HEK293 (cell line): ENCODE measurements at regions not wholly inside any gene's neighbourhood (a gene's known extent, or its start where the extent isn't known, plus 50 kb on each side); places are given as distances from the start of the nearest gene placed in this dataset.

ENCODE experiments used
- CTCF ChIA-PET: fragments of 350-600 bp; formaldehyde crosslinking; extraction: SDS; loops from one replicate; lab custom pipeline; 2021; ENCODE audit warnings: antibody characterized with exemption; lab: Yijun Ruan, JAX
- POLR2A ChIA-PET: fragments of 300-600 bp; formaldehyde crosslinking; extraction: SDS; loops from one replicate; lab custom pipeline; 2020; ENCODE audit warnings: antibody characterized with exemption, inconsistent platforms; lab: Yijun Ruan, JAX
- H3K27ac ChIP-seq: fragments of 200-500 bp; sonication (Bioruptor generic); 2 replicates; pipeline ENCODE4 v1.5.1; 2014; ENCODE audit warnings: low read depth, low read length, control low read depth, inconsistent platforms; ENCODE audit errors: extremely low read depth
- H3K36me3 ChIP-seq, 2 experiments: fragments of 200-500 bp in 1 of 2; sonication (Bioruptor generic) in 1 of 2; 1 replicate in 1 of 2; 2 replicates in 1 of 2; pipeline ENCODE4 v1.5.1; 2014 to 2017; ENCODE audit warnings: inconsistent platforms in 2 of 2, low read length in 2 of 2; ENCODE audit not compliant: control insufficient read depth in 2 of 2, insufficient read depth in 1 of 2
- H3K4me1 ChIP-seq: fragments of 200-500 bp; sonication (Bioruptor generic); 2 replicates; pipeline ENCODE4 v1.5.1; 2014; ENCODE audit warnings: mild to moderate bottlenecking, low read length, inconsistent platforms; ENCODE audit not compliant: control insufficient read depth, insufficient read depth
- H3K4me3 ChIP-seq: 2 replicates; pipeline ENCODE4 v1.5.1; 2011; ENCODE audit warnings: low read depth, mild to moderate bottlenecking, control low read depth, low read length, moderate library complexity
- H3K9me3 ChIP-seq: fragments of 200-500 bp; sonication (Bioruptor generic); 2 replicates; pipeline ENCODE4 v1.5.1; 2014; ENCODE audit warnings: low read depth, low read length, inconsistent platforms; ENCODE audit not compliant: control insufficient read depth, insufficient read depth
- FEZF1 ChIP-seq: fragments of 450-650 bp; formaldehyde crosslinking; IDR thresholded peaks from 2 replicates; pipeline ENCODE4 v1.5.1; 2016; ENCODE audit warnings: missing biosample characterization, missing genetic modification characterization
- KLF16 ChIP-seq: fragments of 450-650 bp; formaldehyde crosslinking; IDR thresholded peaks from 2 replicates; pipeline ENCODE4 v1.5.1; 2017; ENCODE audit warnings: missing biosample characterization, missing genetic modification characterization
- MEIS1 ChIP-seq: sonication (generic); formaldehyde crosslinking; IDR thresholded peaks from 2 replicates; pipeline ENCODE4 v1.8.1; 2022; ENCODE audit warnings: missing genetic modification reagents, mild to moderate bottlenecking, borderline replicate concordance
- PRDM1 ChIP-seq: fragments of 450-650 bp; formaldehyde crosslinking; IDR thresholded peaks from 2 replicates; pipeline ENCODE4; 2016; ENCODE audit warnings: missing biosample characterization, missing genetic modification characterization
- RBAK ChIP-seq: fragments of 450-650 bp; formaldehyde crosslinking; IDR thresholded peaks from 2 replicates; pipeline ENCODE4 v1.5.1; 2016; ENCODE audit warnings: missing biosample characterization, missing genetic modification characterization
- SCRT1 ChIP-seq: fragments of 450-650 bp; formaldehyde crosslinking; IDR thresholded peaks from 2 replicates; pipeline ENCODE4 v1.5.1; 2016; ENCODE audit warnings: missing biosample characterization, missing genetic modification characterization, borderline replicate concordance
- SCRT2 ChIP-seq: fragments of 450-650 bp; formaldehyde crosslinking; IDR thresholded peaks from 2 replicates; pipeline ENCODE4 v1.5.1; 2016; ENCODE audit warnings: missing biosample characterization, missing genetic modification characterization
- ZEB2 ChIP-seq: fragments of 450-650 bp; formaldehyde crosslinking; IDR thresholded peaks from 2 replicates; pipeline ENCODE4 v1.5.1; 2016; ENCODE audit warnings: missing biosample characterization, missing genetic modification characterization
- ZFP3 ChIP-seq: fragments of 450-650 bp; formaldehyde crosslinking; IDR thresholded peaks from 2 replicates; pipeline ENCODE4 v1.5.1; 2016; ENCODE audit warnings: low read depth, missing biosample characterization, missing genetic modification characterization
- ZNF223 ChIP-seq: fragments of 450-650 bp; formaldehyde crosslinking; IDR thresholded peaks from 2 replicates; pipeline ENCODE4 v1.5.1; 2016; ENCODE audit warnings: missing biosample characterization, missing genetic modification characterization
- ZNF37A ChIP-seq: fragments of 450-650 bp; IDR thresholded peaks from 2 replicates; pipeline ENCODE4 v1.5.1; 2018; ENCODE audit warnings: missing biosample characterization, missing genetic modification characterization
- ZNF514 ChIP-seq: fragments of 450-650 bp; formaldehyde crosslinking; IDR thresholded peaks from 2 replicates; pipeline ENCODE4 v1.5.1; 2016; ENCODE audit warnings: missing biosample characterization, missing genetic modification characterization
- ZNF548 ChIP-seq: fragments of 450-650 bp; formaldehyde crosslinking; IDR thresholded peaks from 2 replicates; pipeline ENCODE4 v1.5.1; 2016; ENCODE audit warnings: missing biosample characterization, missing genetic modification characterization
- ZNF610 ChIP-seq: fragments of 450-650 bp; formaldehyde crosslinking; IDR thresholded peaks from 2 replicates; pipeline ENCODE4 v1.5.1; 2016; ENCODE audit warnings: missing biosample characterization, missing genetic modification characterization, borderline replicate concordance
- ZNF624 ChIP-seq: fragments of 450-650 bp; formaldehyde crosslinking; IDR thresholded peaks from 2 replicates; pipeline ENCODE4 v1.5.1; 2017; ENCODE audit warnings: missing biosample characterization, missing genetic modification characterization
- ZNF677 ChIP-seq: fragments of 450-650 bp; IDR thresholded peaks from 2 replicates; pipeline ENCODE4 v1.5.0; 2018; ENCODE audit warnings: missing biosample characterization, mild to moderate bottlenecking, missing genetic modification characterization, moderate library complexity
- ZNF747 ChIP-seq: fragments of 450-650 bp; formaldehyde crosslinking; IDR thresholded peaks from 2 replicates; pipeline ENCODE4 v1.5.1; 2016; ENCODE audit warnings: missing biosample characterization, missing genetic modification characterization
- ZNF76 ChIP-seq: fragments of 450-650 bp; formaldehyde crosslinking; IDR thresholded peaks from 2 replicates; pipeline ENCODE4; 2016; ENCODE audit warnings: low read depth, missing biosample characterization, missing genetic modification characterization, borderline replicate concordance
- ZSCAN16 ChIP-seq: fragments of 450-650 bp; formaldehyde crosslinking; IDR thresholded peaks from 2 replicates; pipeline ENCODE4 v1.5.1; 2016; ENCODE audit warnings: missing biosample characterization, missing genetic modification characterization
- ZSCAN23 ChIP-seq: fragments of 450-650 bp; formaldehyde crosslinking; IDR thresholded peaks from 2 replicates; pipeline ENCODE4 v1.5.1; 2016; ENCODE audit warnings: missing biosample characterization, missing genetic modification characterization
- TF ChIP-seq, protein P1 (sequence below): fragments of 450-650 bp; formaldehyde crosslinking; IDR thresholded peaks from 2 replicates; pipeline ENCODE4 v1.5.1; 2017; ENCODE audit warnings: missing biosample characterization, missing genetic modification characterization
- TF ChIP-seq, protein P2 (sequence below): fragments of 450-650 bp; formaldehyde crosslinking; IDR thresholded peaks from 2 replicates; pipeline ENCODE4 v1.5.1; 2016; ENCODE audit warnings: missing biosample characterization, missing genetic modification characterization
- TF ChIP-seq, protein P3 (sequence below): fragments of 450-650 bp; formaldehyde crosslinking; IDR thresholded peaks from 2 replicates; pipeline ENCODE4 v1.5.1; 2016; ENCODE audit warnings: missing biosample characterization, missing genetic modification characterization
- TF ChIP-seq, protein P4 (sequence below): fragments of 450-650 bp; formaldehyde crosslinking; IDR thresholded peaks from 2 replicates; pipeline ENCODE4 v1.5.1; 2016; ENCODE audit warnings: missing biosample characterization, missing genetic modification characterization
- TF ChIP-seq, protein P5 (sequence below): fragments of 450-650 bp; formaldehyde crosslinking; IDR thresholded peaks from 2 replicates; pipeline ENCODE4 v1.5.1; 2016; ENCODE audit warnings: missing biosample characterization, missing genetic modification characterization
- TF ChIP-seq, protein P6 (sequence below): fragments of 450-650 bp; formaldehyde crosslinking; IDR thresholded peaks from 2 replicates; pipeline ENCODE4 v1.5.1; 2017; ENCODE audit warnings: missing biosample characterization, missing genetic modification characterization

DNA sequence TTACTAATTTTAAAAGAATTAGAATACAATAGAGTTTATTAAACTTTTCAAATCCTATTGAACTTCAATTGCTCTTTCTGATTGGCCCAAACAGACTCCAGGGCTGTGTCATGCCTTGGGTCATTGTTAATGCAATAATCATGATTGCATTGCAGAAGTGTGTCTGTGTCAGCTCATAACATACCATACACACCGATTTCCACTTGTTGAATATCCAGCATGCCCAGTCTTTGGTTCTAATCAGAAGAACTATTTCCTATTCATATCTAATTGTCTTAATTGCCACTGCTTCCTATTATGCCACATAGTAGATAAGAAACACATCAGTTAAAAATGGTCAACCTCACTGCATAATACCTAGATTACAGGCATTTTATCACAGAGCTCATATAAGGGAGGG, 106.1 kb upstream of the JAG1 start:
- Histone ChIP-seq H3K4me1 (no peaks in the 10 kb centered on the region), H3K36me3 (no peaks in the 10 kb centered on the region), H3K9me3 (no peaks in the 10 kb centered on the region), H3K4me3 (no peak overlapping the region), H3K27ac (no peak overlapping the region)
- POLR2A ChIA-PET = interaction anchor here (0.6 kb wide), 1 partner anchor 114 kb away, joined by 3 read pairs; no protein-coding TSS in a partner anchor
- CTCF ChIA-PET = interaction anchor here (0.7 kb wide), 1 partner anchor 1000 kb away, joined by 4 read pairs; no protein-coding TSS in a partner anchor
- peak; percentile 62 for TF ChIP-seq SCRT2
- TF ChIP-seq, protein P1, sequence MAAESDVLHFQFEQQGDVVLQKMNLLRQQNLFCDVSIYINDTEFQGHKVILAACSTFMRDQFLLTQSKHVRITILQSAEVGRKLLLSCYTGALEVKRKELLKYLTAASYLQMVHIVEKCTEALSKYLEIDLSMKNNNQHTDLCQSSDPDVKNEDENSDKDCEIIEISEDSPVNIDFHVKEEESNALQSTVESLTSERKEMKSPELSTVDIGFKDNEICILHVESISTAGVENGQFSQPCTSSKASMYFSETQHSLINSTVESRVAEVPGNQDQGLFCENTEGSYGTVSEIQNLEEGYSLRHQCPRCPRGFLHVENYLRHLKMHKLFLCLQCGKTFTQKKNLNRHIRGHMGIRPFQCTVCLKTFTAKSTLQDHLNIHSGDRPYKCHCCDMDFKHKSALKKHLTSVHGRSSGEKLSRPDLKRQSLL (tag by site-specific recombination) = no peak
- TF ChIP-seq, protein P2, sequence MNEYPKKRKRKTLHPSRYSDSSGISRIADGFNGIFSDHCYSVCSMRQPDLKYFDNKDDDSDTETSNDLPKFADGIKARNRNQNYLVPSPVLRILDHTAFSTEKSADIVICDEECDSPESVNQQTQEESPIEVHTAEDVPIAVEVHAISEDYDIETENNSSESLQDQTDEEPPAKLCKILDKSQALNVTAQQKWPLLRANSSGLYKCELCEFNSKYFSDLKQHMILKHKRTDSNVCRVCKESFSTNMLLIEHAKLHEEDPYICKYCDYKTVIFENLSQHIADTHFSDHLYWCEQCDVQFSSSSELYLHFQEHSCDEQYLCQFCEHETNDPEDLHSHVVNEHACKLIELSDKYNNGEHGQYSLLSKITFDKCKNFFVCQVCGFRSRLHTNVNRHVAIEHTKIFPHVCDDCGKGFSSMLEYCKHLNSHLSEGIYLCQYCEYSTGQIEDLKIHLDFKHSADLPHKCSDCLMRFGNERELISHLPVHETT (tag by site-specific recombination) = no peak
- peak; percentile 68 for TF ChIP-seq SCRT1 (tag by site-specific recombination)
- TF ChIP-seq, protein P3, sequence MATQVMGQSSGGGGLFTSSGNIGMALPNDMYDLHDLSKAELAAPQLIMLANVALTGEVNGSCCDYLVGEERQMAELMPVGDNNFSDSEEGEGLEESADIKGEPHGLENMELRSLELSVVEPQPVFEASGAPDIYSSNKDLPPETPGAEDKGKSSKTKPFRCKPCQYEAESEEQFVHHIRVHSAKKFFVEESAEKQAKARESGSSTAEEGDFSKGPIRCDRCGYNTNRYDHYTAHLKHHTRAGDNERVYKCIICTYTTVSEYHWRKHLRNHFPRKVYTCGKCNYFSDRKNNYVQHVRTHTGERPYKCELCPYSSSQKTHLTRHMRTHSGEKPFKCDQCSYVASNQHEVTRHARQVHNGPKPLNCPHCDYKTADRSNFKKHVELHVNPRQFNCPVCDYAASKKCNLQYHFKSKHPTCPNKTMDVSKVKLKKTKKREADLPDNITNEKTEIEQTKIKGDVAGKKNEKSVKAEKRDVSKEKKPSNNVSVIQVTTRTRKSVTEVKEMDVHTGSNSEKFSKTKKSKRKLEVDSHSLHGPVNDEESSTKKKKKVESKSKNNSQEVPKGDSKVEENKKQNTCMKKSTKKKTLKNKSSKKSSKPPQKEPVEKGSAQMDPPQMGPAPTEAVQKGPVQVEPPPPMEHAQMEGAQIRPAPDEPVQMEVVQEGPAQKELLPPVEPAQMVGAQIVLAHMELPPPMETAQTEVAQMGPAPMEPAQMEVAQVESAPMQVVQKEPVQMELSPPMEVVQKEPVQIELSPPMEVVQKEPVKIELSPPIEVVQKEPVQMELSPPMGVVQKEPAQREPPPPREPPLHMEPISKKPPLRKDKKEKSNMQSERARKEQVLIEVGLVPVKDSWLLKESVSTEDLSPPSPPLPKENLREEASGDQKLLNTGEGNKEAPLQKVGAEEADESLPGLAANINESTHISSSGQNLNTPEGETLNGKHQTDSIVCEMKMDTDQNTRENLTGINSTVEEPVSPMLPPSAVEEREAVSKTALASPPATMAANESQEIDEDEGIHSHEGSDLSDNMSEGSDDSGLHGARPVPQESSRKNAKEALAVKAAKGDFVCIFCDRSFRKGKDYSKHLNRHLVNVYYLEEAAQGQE (tag by site-specific recombination) = no peak
- no peak for TF ChIP-seq ZSCAN23 (tag by site-specific recombination)
- no peak for TF ChIP-seq ZNF223 (tag by site-specific recombination)
- no peak for TF ChIP-seq ZNF514 (tag by site-specific recombination)
- no peak for TF ChIP-seq ZFP3 (tag by site-specific recombination)
- TF ChIP-seq KLF16 (tag by site-specific recombination) = no peak

DNA sequence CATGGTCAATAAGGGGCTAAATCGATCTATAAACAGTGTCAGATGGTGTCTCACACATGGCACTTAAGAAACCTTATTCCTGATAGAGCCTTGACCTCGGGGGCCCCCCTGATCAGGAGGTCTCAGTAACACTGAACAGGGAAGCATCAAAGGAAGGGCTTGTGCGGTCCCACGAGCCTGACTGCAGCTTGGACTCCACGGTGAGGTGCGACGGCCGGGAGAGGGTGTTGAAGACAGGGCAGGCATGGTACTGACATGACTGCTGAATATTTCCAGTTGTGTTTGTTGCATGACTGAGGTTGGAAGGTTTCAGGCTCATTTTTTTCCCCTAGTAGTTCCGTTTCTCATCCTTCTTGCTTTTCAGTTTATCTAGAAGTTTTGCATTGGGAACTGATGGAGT, 107.1 kb upstream of the JAG1 start:
- ChIA-PET CTCF (no interaction called here), POLR2A (no interaction called here)
- no peak overlapping the region for H3K27ac ChIP-seq
- H3K4me3 ChIP-seq = no peak overlapping the region
- H3K36me3 ChIP-seq = no peaks in the 10 kb centered on the region
- no peaks in the 10 kb centered on the region for H3K9me3 ChIP-seq
- no peaks in the 10 kb centered on the region for H3K4me1 ChIP-seq
- TF ChIP-seq ZNF548 (tag by site-specific recombination) (no peak), PRDM1 (no peak), ZNF610 (tag by site-specific recombination) (no peak), ZSCAN16 (tag by site-specific recombination) (no peak), ZNF37A (tag by site-specific recombination) (no peak), ZNF76 (tag by site-specific recombination) (no peak), ZNF677 (tag by site-specific recombination) (no peak), ZNF624 (tag by site-specific recombination) (no peak), RBAK (tag by site-specific recombination) (no peak), FEZF1 (tag by site-specific recombination) (no peak), ZNF747 (no peak), ZEB2 (tag by site-specific recombination) (no peak), MEIS1 (CRISPR knock-in tag) (no peak)
- TF ChIP-seq, protein P4, sequence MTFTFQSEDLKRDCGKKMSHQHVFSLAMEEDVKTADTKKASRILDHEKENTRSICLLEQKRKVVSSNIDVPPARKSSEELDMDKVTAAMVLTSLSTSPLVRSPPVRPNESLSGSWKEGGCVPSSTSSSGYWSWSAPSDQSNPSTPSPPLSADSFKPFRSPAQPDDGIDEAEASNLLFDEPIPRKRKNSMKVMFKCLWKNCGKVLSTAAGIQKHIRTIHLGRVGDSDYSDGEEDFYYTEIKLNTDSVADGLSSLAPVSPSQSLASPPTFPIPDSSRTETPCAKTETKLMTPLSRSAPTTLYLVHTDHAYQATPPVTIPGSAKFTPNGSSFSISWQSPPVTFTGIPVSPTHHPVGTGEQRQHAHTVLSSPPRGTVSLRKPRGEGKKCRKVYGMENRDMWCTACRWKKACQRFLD (tag by site-specific recombination) = no peak
- TF ChIP-seq, protein P5, sequence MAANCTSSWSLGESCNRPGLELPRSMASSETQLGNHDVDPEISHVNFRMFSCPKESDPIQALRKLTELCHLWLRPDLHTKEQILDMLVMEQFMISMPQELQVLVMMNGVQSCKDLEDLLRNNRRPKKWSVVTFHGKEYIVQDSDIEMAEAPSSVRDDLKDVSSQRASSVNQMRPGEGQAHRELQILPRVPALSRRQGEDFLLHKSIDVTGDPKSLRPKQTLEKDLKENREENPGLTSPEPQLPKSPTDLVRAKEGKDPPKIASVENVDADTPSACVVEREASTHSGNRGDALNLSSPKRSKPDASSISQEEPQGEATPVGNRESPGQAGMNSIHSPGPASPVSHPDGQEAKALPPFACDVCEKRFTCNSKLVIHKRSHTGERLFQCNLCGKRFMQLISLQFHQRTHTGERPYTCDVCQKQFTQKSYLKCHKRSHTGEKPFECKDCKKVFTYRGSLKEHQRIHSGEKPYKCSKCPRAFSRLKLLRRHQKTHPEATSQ (tag by site-specific recombination) = no peak
- TF ChIP-seq, protein P6, sequence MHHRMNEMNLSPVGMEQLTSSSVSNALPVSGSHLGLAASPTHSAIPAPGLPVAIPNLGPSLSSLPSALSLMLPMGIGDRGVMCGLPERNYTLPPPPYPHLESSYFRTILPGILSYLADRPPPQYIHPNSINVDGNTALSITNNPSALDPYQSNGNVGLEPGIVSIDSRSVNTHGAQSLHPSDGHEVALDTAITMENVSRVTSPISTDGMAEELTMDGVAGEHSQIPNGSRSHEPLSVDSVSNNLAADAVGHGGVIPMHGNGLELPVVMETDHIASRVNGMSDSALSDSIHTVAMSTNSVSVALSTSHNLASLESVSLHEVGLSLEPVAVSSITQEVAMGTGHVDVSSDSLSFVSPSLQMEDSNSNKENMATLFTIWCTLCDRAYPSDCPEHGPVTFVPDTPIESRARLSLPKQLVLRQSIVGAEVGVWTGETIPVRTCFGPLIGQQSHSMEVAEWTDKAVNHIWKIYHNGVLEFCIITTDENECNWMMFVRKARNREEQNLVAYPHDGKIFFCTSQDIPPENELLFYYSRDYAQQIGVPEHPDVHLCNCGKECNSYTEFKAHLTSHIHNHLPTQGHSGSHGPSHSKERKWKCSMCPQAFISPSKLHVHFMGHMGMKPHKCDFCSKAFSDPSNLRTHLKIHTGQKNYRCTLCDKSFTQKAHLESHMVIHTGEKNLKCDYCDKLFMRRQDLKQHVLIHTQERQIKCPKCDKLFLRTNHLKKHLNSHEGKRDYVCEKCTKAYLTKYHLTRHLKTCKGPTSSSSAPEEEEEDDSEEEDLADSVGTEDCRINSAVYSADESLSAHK (tag by site-specific recombination) = no peak
